H1 (cell line): ENCODE measurements at regions not wholly inside any gene's neighbourhood (a gene's known extent, or its start where the extent isn't known, plus 50 kb on each side); places are given as distances from the start of the nearest gene placed in this dataset.

Experiments used
- CBX8 ChIP-seq: fragments of 300-800, 300-1000 bp; sonication (generic); IDR thresholded peaks from 2 replicates; pipeline ENCODE4 v1.7.1; 2016; ENCODE audit warnings: low read depth, low read length, borderline replicate concordance
- CHD7 ChIP-seq: fragments of 300-600 bp; sonication (generic); IDR thresholded peaks from 2 replicates; pipeline ENCODE4 v1.7.1; 2012; ENCODE audit warnings: low read length, moderate library complexity, mild to moderate bottlenecking, inconsistent platforms; ENCODE audit not compliant: insufficient replicate concordance
- EGR1 ChIP-seq: IDR thresholded peaks from 2 replicates; pipeline ENCODE4 v1.6.1; 2011; ENCODE audit warnings: low read depth, low read length, borderline replicate concordance
- HDAC2 ChIP-seq, 2 experiments: fragments of 300-600 bp in 1 of 2; sonication (generic) in 1 of 2; IDR thresholded peaks; 2 replicates each; pipeline ENCODE4 v1.6.1; 2011 to 2012; ENCODE audit warnings: low read depth in 2 of 2, low read length in 2 of 2, mild to moderate bottlenecking in 2 of 2, moderate library complexity in 2 of 2, borderline replicate concordance in 1 of 2, inconsistent platforms in 1 of 2
- KDM1A ChIP-seq: fragments of 200-600, 300-600 bp; sonication (generic); IDR thresholded peaks from 2 replicates; pipeline ENCODE4 v1.7.1; 2016; ENCODE audit warnings: mild to moderate bottlenecking, low read length, borderline replicate concordance
- POLR2A ChIP-seq, 2 experiments: IDR thresholded peaks; 1 replicate in 1 of 2; 2 replicates in 1 of 2; pipeline ENCODE4 v1.6.1; 2011; ENCODE audit warnings: low read depth in 2 of 2, low read length in 2 of 2, mild to moderate bottlenecking in 2 of 2; ENCODE audit errors: control extremely low read depth in 1 of 2
- POU5F1 ChIP-seq: IDR thresholded peaks from 2 replicates; pipeline ENCODE4 v1.6.1; 2011; ENCODE audit warnings: low read depth, mild to moderate bottlenecking, low read length, moderate library complexity
- RAD21 ChIP-seq, 2 experiments: IDR thresholded peaks in 1 of 2; conservative IDR thresholded peaks in 1 of 2; 2 replicates each; pipeline ENCODE4 v1.6.1; 2011; ENCODE audit warnings: low read depth in 2 of 2, low read length in 2 of 2, improper control_type of control experiment in 1 of 2, inconsistent platforms in 1 of 2, mild to moderate bottlenecking in 1 of 2, moderate library complexity in 1 of 2
- RNF2 ChIP-seq: fragments of 200-900, 300-1000 bp; sonication (generic); IDR thresholded peaks from 2 replicates; pipeline ENCODE4 v1.7.1; 2016; ENCODE audit warnings: borderline replicate concordance, low read depth, mild to moderate bottlenecking, antibody characterized with exemption, low read length; ENCODE audit not compliant: poor library complexity, severe bottlenecking; ENCODE audit errors: missing control alignments
- SAP30 ChIP-seq: fragments of 300-600 bp; sonication (generic); IDR thresholded peaks from 2 replicates; pipeline ENCODE4 v1.7.1; 2012; ENCODE audit warnings: low read length, moderate library complexity, mild to moderate bottlenecking, inconsistent platforms; ENCODE audit not compliant: insufficient read depth, insufficient replicate concordance
- SRF ChIP-seq: IDR thresholded peaks from 2 replicates; pipeline ENCODE4 v1.6.1; 2011; ENCODE audit warnings: mild to moderate bottlenecking, low read depth, low read length, moderate library complexity

- no peak for TF ChIP-seq CHD7
- no peak for TF ChIP-seq EGR1
- no peak for TF ChIP-seq SAP30
- no peak for TF ChIP-seq POU5F1
- TF ChIP-seq RNF2, result no peak
- no peak for TF ChIP-seq POLR2A (IDR thresholded peaks at IDR 0.05; ENCODE audit: control extremely low read depth in 1 of 2, low read depth in 2 of 2, low read length in 2 of 2)
- no peak for TF ChIP-seq KDM1A
- TF ChIP-seq SRF, result no peak
- TF ChIP-seq RAD21 (IDR thresholded peaks at IDR 0.05 in 1 of 2, conservative IDR thresholded peaks at IDR 0.05 in 1 of 2; ENCODE audit: low read depth in 2 of 2, low read length in 2 of 2), result no peak
- no peak for TF ChIP-seq CBX8
- TF ChIP-seq HDAC2 (IDR thresholded peaks at IDR 0.05; ENCODE audit: borderline replicate concordance in 1 of 2, low read depth in 2 of 2, low read length in 2 of 2), result no peak
Measured at GRCh38 chr10:62650411-62650810, 154.1 kb upstream of the ADO start (continued).
